ENCODE measurements at regions not wholly inside any gene's neighbourhood (a gene's known extent, or its start where the extent isn't known, plus 50 kb on each side); places are given as distances from the start of the nearest gene placed in this dataset.
"Not testable (repeated sequence)": the region's sequence is repeated elsewhere in the genome, so short reads cannot be mapped to it uniquely, and the experiment has no call there.

DNA sequence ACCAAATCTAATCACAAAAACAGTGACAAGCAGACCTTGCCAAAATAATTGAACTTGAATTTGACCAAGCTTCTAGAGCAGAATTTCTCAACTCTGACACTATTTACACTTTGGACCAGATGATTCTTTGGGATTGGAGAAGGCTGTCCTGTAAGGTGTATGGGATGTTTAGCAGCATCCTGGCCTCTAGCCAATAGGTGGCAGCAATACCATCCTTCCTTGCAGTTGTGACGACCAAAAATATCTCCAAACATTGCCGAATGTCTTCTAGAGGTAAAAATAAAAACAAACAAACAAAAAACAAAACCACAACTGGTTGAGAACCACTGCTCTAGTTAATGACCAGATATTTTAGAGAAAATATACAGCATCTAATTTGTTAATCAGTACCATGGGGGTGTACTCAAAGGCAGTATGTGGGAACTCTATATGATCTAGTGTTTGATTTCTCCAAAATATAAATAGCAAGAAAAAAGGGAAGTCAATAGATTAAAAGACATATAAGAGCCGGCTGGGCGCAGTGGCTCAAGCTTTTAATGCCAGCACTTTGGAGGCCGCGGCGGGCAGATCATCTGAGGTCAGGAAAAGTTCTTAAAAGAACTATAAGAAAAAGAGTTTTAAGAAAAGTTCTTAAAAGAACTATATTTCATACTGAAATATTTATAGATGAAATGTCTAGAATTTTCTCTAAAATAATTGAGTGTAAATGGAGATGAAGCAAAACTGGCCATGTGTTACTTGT is 60.9 kb upstream of the ZNF527 start:
- Histone ChIP-seq H3K4me2 (no peak overlapping the region), H3K4me3 (IDR thresholded peaks at IDR 0.05; ENCODE audit: insufficient read depth, low read depth, low read length) (no peak overlapping the region), H3K36me3 (ENCODE audit: insufficient read depth) (no peaks in the 10 kb centered on the region), H3K79me2 (ENCODE audit: insufficient read depth, low read depth) (no peaks in the 10 kb centered on the region), H2AFZ (ENCODE audit: low read depth) (no peak overlapping the region), H3K9ac (no peak overlapping the region), H3K27ac (no peak overlapping the region), H4K20me1 (ENCODE audit: insufficient read depth) (no peaks in the 10 kb centered on the region), H3K27me3 (ENCODE audit: insufficient read depth, low read depth) (no peaks in the 10 kb centered on the region), H3K4me1 (ENCODE audit: low read depth, poor library complexity, severe bottlenecking) (no peaks in the 10 kb centered on the region)
- TF ChIP-seq, protein P1, sequence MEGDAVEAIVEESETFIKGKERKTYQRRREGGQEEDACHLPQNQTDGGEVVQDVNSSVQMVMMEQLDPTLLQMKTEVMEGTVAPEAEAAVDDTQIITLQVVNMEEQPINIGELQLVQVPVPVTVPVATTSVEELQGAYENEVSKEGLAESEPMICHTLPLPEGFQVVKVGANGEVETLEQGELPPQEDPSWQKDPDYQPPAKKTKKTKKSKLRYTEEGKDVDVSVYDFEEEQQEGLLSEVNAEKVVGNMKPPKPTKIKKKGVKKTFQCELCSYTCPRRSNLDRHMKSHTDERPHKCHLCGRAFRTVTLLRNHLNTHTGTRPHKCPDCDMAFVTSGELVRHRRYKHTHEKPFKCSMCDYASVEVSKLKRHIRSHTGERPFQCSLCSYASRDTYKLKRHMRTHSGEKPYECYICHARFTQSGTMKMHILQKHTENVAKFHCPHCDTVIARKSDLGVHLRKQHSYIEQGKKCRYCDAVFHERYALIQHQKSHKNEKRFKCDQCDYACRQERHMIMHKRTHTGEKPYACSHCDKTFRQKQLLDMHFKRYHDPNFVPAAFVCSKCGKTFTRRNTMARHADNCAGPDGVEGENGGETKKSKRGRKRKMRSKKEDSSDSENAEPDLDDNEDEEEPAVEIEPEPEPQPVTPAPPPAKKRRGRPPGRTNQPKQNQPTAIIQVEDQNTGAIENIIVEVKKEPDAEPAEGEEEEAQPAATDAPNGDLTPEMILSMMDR (conservative IDR thresholded peaks at IDR 0.05; ENCODE audit: low read depth, low read length) = no peak

DNA sequence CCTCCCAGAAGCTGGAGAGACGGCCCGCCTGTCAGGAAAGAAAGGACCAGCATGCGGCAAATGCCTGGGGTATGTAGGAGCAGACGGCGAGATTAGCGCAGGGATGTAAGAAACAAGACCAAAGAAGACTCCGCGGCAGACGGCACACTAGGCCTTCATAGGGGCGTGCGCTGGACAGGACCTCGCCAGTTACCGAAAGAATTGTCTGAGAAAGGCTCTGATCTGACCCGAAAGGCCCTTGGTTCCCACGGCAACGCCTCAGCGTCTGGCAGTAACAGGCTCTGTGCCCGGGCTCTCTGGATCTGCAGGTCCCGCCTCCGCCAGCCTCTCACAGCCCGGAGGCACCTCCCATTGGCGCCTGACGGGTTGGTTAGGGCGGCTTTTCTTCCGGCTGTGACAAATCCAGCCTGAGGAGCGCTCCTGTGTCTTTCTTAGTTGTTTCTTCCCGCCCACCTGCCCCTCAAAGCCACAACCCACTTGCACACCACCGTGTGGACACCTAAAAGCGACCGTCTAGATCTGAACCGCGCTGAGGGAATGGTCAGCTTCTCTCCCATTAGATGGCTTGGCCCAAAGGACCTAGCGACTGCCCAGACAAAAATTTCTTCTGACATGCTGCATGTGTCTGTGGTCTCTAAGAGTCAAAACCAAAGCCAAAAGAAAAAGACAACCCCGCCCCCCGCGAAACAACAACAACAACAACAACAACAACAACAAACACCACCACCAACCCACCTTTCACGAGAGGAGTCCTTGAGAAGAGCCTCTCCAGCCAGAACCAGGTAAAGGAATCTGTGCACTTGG is 58.2 kb upstream of the ZNF527 start:
- not testable (repeated sequence) for H3K36me3 ChIP-seq (ENCODE audit: insufficient read depth); H2AFZ ChIP-seq (ENCODE audit: low read depth); H3K79me2 ChIP-seq (ENCODE audit: insufficient read depth, low read depth); H3K4me3 ChIP-seq (IDR thresholded peaks at IDR 0.05; ENCODE audit: insufficient read depth, low read depth, low read length); H4K20me1 ChIP-seq (ENCODE audit: insufficient read depth); H3K27me3 ChIP-seq (ENCODE audit: insufficient read depth, low read depth); H3K4me2 ChIP-seq; H3K27ac ChIP-seq; H3K4me1 ChIP-seq (ENCODE audit: low read depth, poor library complexity, severe bottlenecking); H3K9ac ChIP-seq

DNA sequence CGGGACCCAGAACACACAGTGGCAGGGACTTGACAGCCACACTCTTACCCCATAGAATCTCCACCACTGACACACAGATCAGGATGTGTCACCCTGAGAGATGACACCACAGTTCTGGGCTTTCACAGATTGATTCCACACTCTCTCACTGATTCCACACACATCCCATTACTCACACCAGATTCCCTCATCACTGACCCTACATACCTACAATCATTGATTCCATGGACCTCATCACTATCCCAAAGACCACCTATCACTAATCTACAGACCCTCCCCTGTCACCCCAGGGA is 57.6 kb upstream of the ZNF527 start:
- H4K20me1 ChIP-seq (ENCODE audit: insufficient read depth) = no peaks in the 10 kb centered on the region
- H3K4me2 ChIP-seq = no peak overlapping the region
- TF ChIP-seq, protein P1 (conservative IDR thresholded peaks at IDR 0.05; ENCODE audit: low read depth, low read length) = no peak
- no peak overlapping the region for H3K4me3 ChIP-seq (IDR thresholded peaks at IDR 0.05; ENCODE audit: insufficient read depth, low read depth, low read length)
- no peak overlapping the region for H3K9ac ChIP-seq
- no peaks in the 10 kb centered on the region for H3K36me3 ChIP-seq (ENCODE audit: insufficient read depth)
- H3K27ac ChIP-seq = no peak overlapping the region
- H3K79me2 ChIP-seq (ENCODE audit: insufficient read depth, low read depth) = no peaks in the 10 kb centered on the region
- H2AFZ ChIP-seq (ENCODE audit: low read depth) = no peak overlapping the region
- no peaks in the 10 kb centered on the region for H3K27me3 ChIP-seq (ENCODE audit: insufficient read depth, low read depth)
- H3K4me1 ChIP-seq (ENCODE audit: low read depth, poor library complexity, severe bottlenecking) = no peaks in the 10 kb centered on the region

DNA sequence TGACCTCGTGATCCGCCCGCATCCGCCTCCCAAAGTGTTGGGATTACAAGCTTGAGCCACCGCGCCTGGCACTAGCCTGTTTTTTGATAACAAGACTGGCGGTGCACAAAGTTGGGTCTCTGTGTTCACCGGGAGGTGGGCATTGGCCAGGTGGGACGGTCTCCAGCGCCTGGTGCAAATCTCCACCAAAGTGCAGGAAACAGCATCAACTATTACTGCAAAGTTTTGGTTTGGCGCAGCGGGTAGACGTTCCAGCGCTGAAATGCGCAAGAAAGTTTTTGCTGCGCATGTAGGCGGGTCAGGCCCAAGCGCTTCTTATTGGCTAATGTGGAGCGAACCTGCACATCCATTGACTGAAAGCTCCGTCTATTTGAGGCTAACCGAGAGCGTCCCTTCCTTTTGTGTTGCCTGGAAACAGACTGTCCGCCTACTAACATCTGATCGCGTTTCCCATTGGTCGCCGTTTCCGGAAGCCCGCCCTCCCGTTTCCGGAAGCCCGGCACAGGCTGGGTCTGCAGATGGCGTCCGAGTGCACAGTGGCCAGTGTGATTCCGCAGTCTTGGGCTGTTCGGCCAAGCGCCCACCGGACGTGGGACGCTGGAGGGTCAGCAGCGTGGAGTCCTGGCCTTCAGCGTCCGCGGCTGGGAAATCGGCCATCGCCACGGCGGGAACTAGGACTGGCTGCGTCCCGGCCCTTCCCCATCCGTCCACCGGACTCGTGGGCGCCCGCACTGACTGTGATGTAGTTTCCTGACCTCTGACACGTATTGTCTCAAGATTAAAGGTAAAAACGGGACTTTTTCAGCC is 53.3 kb upstream of the ZNF527 start:
- H3K4me3 ChIP-seq (IDR thresholded peaks at IDR 0.05; ENCODE audit: insufficient read depth, low read depth, low read length) = no peak overlapping the region
- H3K79me2 ChIP-seq (ENCODE audit: insufficient read depth, low read depth) = no peaks in the 10 kb centered on the region
- H3K4me2 ChIP-seq = no peak overlapping the region
- no peaks in the 10 kb centered on the region for H3K36me3 ChIP-seq (ENCODE audit: insufficient read depth)
- H2AFZ ChIP-seq (ENCODE audit: low read depth) = peak overlapping the region; percentile 75
- TF ChIP-seq, protein P1 (conservative IDR thresholded peaks at IDR 0.05; ENCODE audit: low read depth, low read length) = no peak
- H4K20me1 ChIP-seq (ENCODE audit: insufficient read depth) = no peaks in the 10 kb centered on the region
- H3K27me3 ChIP-seq (ENCODE audit: insufficient read depth, low read depth) = no peaks in the 10 kb centered on the region
- no peaks in the 10 kb centered on the region for H3K4me1 ChIP-seq (ENCODE audit: low read depth, poor library complexity, severe bottlenecking)
- 0 out of 2 replicates have a peak overlapping the region, but pooled peaks have one; percentile 18 for H3K27ac ChIP-seq
- no peak overlapping the region for H3K9ac ChIP-seq

DNA sequence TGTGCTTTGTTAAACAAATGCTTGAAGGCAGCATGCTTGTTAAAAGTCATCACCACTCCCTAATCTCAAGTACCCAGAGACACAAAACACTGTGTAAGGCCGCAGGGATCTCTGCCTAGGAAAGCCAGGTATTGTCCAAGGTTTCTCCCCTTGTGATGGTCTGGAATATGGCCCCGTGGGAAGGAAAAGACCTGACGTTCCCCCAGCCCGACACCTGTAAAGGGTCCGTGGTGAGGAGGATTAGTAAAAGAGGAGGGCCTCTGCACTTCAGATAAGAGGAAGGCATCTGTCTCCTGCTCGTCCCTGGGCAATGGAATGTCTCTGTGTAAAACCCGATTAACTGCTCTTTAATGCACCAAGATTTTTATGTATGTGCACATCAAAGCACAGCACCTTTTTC is 49.9 kb upstream of the ZNF527 start:
- not testable (repeated sequence) for H3K27ac ChIP-seq; H3K36me3 ChIP-seq (ENCODE audit: insufficient read depth); H3K27me3 ChIP-seq (ENCODE audit: insufficient read depth, low read depth); H3K4me3 ChIP-seq (IDR thresholded peaks at IDR 0.05; ENCODE audit: insufficient read depth, low read depth, low read length); H2AFZ ChIP-seq (ENCODE audit: low read depth); H3K4me1 ChIP-seq (ENCODE audit: low read depth, poor library complexity, severe bottlenecking); H3K79me2 ChIP-seq (ENCODE audit: insufficient read depth, low read depth); H3K9ac ChIP-seq; H3K4me2 ChIP-seq; H4K20me1 ChIP-seq (ENCODE audit: insufficient read depth)

All from KMS-11 (cell line).